NCI-H2196 treated with DMSO at 0.1 percent for 48 hours (cell line): ENCODE measurements at regions not wholly inside any gene's neighbourhood (a gene's known extent, or its start where the extent isn't known, plus 50 kb on each side); places are given as distances from the start of the nearest gene placed in this dataset.

Experiments used
- DNase-seq: peaks from one replicate; lab custom pipeline; 2025; ENCODE audit not compliant: unreplicated experiment; lab: John Stamatoyannopoulos, UW

GRCh38 chr10:29105516-29106215, 183.2 kb upstream of the LYZL1 start:
- no peak for DNase-seq

DNA sequence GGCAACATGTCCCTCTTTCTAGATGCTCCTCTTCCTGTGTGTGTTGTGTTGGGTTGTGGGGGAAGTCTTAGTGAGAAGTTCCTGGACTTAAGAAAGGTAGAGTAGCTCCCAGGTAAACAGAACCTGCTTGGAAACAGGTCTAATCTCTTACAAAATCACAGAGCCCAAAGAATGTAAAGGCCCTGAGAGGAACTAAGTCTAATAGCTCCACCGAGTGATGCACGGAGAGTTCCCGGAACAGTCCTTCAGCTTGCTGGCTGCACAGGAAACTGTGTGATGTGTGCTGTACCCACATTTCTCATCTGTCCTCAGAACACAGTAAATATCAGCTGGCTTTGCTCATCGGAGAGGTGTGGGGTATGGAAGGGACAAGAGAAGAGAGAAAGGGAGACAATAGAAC, 182.6 kb upstream of the LYZL1 start:
- DNase-seq: no peak

- no peak for DNase-seq
Measured at GRCh38 chr10:29107866-29108498, 180.9 kb upstream of the LYZL1 start.

DNA sequence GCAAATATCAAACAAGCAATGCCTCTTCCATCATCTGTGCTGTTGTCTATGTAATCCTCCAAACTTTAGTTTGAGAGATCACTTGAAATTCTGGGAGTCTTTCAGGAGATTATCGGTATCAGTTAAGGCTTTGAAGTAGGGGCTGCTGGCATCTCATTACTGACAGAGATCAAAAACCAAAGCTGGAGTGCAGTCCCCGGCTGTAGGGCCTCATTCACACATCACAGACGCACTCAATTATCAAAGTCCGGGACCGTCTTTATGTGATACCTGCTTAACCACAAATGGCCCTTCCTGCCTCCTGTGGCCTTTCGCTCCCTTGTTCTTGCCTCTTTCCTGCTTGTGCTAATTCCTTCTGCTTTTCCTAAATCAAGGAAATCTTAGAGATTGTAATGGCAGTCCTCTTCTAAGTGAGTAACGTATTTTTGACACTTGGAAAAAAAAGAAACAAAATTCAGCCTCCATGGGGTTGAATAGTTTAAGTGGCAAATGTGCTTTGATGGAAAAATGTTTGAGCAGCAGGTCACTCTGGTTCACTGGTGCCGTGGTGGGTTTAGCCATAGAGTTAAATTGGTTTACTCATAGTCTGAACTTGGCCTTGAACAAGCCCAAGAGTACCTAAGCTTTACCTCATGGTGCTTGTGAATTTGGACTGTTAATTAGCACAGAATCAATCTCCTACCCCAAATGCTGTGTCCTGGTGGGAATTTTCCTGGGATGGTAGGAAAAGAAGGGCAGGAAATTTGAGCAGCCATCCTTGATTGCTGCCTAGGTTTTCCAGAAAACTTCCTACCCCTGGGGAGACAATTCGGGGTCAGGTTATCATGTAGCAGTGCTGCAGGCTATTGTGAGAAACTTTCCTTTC, 178.9 kb upstream of the LYZL1 start:
- DNase-seq: no peak

GRCh38 chr10:29112827-29113615, 175.8 kb upstream of the LYZL1 start:
- DNase-seq: no peak

DNA sequence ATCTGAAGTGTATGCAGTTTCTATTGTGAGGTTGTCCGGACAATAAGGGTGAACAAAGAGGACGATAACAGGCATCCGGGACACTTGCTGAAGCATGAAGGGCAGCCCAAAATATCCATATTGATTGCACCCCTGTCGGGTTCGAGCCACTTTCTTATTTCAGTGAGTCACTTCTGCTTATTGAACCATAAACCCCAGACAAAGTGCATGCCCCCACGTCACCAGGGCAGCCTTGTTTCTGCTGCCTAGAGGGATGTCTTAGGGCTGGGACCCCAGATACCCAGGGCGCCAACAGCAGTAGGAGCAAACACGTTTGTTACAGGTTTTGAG, 175.3 kb upstream of the LYZL1 start:
- DNase-seq: no peak

DNA sequence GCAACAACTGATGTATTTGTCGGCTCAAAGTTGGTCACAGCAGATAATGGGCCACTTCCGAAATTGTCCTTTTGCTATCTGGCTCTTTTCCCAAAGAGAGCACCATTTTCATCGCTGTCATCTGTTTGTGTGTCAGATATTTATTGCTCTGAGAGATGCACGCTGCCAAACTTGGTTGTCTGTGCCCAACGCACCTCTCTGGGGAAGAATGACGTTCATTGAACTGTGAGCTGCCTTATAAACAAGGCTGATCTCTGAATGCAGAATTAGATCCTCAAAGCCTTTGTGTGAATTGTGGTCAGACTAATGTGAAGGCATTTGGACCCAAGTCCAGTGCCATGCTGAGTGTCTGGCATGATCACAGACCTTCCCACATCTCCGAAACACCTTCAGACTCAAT, 174.7 kb upstream of the LYZL1 start:
- no peak for DNase-seq

GRCh38 chr10:29117781-29118180, 171.1 kb upstream of the LYZL1 start:
- no peak for DNase-seq

DNA sequence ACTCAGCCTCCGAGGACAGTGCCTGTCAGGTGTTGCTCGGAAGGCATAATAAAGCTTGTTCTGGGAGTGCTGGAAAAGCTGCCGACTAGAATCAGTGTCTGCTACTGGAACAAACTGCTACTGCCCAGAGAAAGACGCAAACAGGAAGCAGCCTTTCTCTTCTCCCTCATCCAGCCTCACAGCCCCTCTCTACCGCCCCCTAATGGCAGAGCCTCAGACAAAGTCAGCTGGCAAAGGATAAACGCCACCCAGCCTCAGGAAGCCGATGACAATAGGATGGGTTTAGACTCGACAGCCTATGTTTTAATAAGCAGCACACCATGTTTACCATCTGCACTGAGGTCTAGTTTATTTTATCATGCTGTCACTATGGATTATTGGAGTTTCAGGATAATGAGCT, 169.5 kb upstream of the LYZL1 start:
- DNase-seq: no peak

GRCh38 chr10:29120216-29120615, 168.7 kb upstream of the LYZL1 start:
- no peak for DNase-seq

DNA sequence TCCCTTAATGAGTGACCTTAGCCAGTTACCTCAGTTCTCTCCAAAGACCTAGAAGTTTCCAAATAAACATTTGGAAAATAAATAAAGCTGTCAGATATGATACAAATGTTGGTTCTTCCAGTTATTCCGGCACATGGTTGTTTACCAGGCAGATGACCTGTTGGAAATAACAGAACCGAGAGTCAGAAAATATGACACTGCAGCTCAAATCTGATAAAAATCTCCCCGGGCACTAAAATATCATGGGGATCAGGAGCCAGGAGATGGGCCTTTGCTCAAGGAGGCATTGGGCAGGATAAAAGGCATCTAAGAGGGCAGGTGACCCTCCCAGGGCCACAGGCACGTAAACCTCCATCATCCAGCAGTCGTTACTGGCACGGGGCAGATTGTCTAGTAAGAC, 164.0 kb upstream of the LYZL1 start:
- no peak for DNase-seq

- DNase-seq: no peak
Measured at GRCh38 chr10:29127037-29127700, 161.7 kb upstream of the LYZL1 start.

GRCh38 chr10:29127731-29128130, 161.1 kb upstream of the LYZL1 start:
- no peak for DNase-seq

GRCh38 chr10:29130190-29130673, 158.6 kb upstream of the LYZL1 start:
- DNase-seq: no peak

GRCh38 chr10:29131952-29132547, 156.8 kb upstream of the LYZL1 start:
- no peak for DNase-seq

- DNase-seq: no peak
Measured at GRCh38 chr10:29132551-29133111, 156.2 kb upstream of the LYZL1 start.

- no peak for DNase-seq
Measured at GRCh38 chr10:29135337-29135736, 153.5 kb upstream of the LYZL1 start.

DNA sequence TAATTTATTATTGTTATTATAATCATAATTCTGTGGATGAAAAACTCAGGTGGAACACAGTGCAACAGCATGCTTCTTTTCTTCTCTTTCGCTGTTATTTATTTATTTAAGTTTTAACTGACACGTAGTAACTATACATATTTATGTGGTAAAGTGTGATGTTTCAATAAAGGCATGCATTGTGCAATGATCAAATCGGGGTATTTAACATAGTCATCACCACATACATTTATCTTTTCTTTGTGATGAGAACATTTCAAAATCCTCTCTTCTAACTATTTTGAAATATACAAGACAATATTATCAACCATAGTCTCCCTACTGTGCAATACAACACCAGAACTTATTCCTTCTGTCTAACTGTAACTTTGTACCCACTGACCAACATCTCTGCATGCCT, 152.5 kb upstream of the LYZL1 start:
- no peak for DNase-seq

DNA sequence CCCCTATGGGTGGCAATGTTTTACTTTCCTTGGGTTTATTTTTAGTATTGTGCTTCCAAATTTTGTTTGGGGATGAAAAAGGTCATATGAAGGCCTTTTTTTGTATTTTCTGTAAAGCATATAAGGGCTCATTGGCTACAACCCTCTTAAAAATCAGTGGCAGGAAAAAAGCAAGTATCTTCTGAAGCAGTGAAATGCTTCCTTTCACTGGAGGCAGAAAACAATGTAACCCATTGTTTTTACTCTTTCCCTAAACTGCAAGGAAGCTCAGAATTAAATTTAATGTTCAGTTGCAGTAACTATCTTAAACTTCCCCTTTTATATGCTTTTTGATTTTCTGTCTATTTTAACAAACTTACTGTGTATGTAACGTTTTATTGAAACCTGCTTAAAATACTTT, 148.7 kb upstream of the LYZL1 start:
- no peak for DNase-seq

GRCh38 chr10:29140991-29141390, 147.9 kb upstream of the LYZL1 start:
- DNase-seq: no peak
